Stimulated activated naive CD8-positive, alpha-beta T cell treated with anti-CD3 and anti-CD28 coated beads, Interleukin-15, Interleukin-2, amounts not matched to agents 100 ng/mL and 50 ng/mL, for 24 hours (primary cell): ENCODE measurements at regions not wholly inside any gene's neighbourhood (a gene's known extent, or its start where the extent isn't known, plus 50 kb on each side); places are given as distances from the start of the nearest gene placed in this dataset.

Source experiments
- H3K27ac Mint-ChIP-seq: one replicate; pipeline ENCODE4 v1.8.0; 2021; ENCODE audit warnings: mild to moderate bottlenecking, mixed read lengths
- H3K27me3 Mint-ChIP-seq: one replicate; pipeline ENCODE4 v1.8.0; 2021; ENCODE audit warnings: mixed read lengths
- H3K36me3 Mint-ChIP-seq: one replicate; pipeline ENCODE4 v1.8.0; 2021; ENCODE audit warnings: low read depth, mixed read lengths
- H3K4me1 Mint-ChIP-seq: one replicate; pipeline ENCODE4 v1.8.0; 2021; ENCODE audit warnings: low read depth, mixed read lengths
- H3K4me3 Mint-ChIP-seq: one replicate; pipeline ENCODE4 v1.8.0; 2021; ENCODE audit warnings: mild to moderate bottlenecking, mixed read lengths
- H3K9me3 Mint-ChIP-seq: one replicate; pipeline ENCODE4 v1.8.0; 2021; ENCODE audit warnings: mixed read lengths

GRCh38 chr18:26721854-26722564, 143.5 kb downstream of the AQP4 start:
- H3K4me3 Mint-ChIP-seq, result no peak overlapping the region
- H3K36me3 Mint-ChIP-seq, result no peaks in the 10 kb centered on the region

GRCh38 chr18:26719896-26720295, 145.6 kb downstream of the AQP4 start:
- H3K9me3 Mint-ChIP-seq, result no peaks in the 10 kb centered on the region
- H3K27ac Mint-ChIP-seq, result no peak overlapping the region
- H3K4me1 Mint-ChIP-seq, result no peaks in the 10 kb centered on the region
- no peaks in the 10 kb centered on the region for H3K36me3 Mint-ChIP-seq
- no peak overlapping the region for H3K4me3 Mint-ChIP-seq
- no peaks in the 10 kb centered on the region for H3K27me3 Mint-ChIP-seq

More at GRCh38 chr18:26721854-26722564, 143.5 kb downstream of the AQP4 start:
- Mint-ChIP-seq H3K9me3 (no peaks in the 10 kb centered on the region), H3K4me1 (no peaks in the 10 kb centered on the region), H3K27me3 (no peaks in the 10 kb centered on the region), H3K27ac (no peak overlapping the region)

GRCh38 chr18:26717123-26717719, 148.3 kb downstream of the AQP4 start:
- H3K27ac Mint-ChIP-seq, result no peak overlapping the region
- no peaks in the 10 kb centered on the region for H3K9me3 Mint-ChIP-seq
- H3K4me3 Mint-ChIP-seq, result no peak overlapping the region
- no peaks in the 10 kb centered on the region for H3K4me1 Mint-ChIP-seq
- H3K36me3 Mint-ChIP-seq, result no peaks in the 10 kb centered on the region
- no peaks in the 10 kb centered on the region for H3K27me3 Mint-ChIP-seq

- no peaks in the 10 kb centered on the region for H3K9me3 Mint-ChIP-seq
- no peak overlapping the region for H3K27ac Mint-ChIP-seq
- no peak overlapping the region for H3K4me3 Mint-ChIP-seq
- H3K4me1 Mint-ChIP-seq, result peaks cover 7% of the 10 kb centered on the region
- H3K36me3 Mint-ChIP-seq, result no peaks in the 10 kb centered on the region
- no peaks in the 10 kb centered on the region for H3K27me3 Mint-ChIP-seq
Observed at GRCh38 chr18:26714739-26715138, 150.8 kb downstream of the AQP4 start.

- H3K4me3 Mint-ChIP-seq, result no peak overlapping the region
- H3K4me1 Mint-ChIP-seq, result peaks cover 7% of the 10 kb centered on the region
- no peak overlapping the region for H3K27ac Mint-ChIP-seq
- peaks cover 8% of the 10 kb centered on the region for H3K27me3 Mint-ChIP-seq
- no peaks in the 10 kb centered on the region for H3K9me3 Mint-ChIP-seq
- no peaks in the 10 kb centered on the region for H3K36me3 Mint-ChIP-seq
Observed at GRCh38 chr18:26711756-26712155, 153.8 kb downstream of the AQP4 start.

- Mint-ChIP-seq H3K4me1 (peaks cover 7% of the 10 kb centered on the region), H3K27me3 (peaks cover 8% of the 10 kb centered on the region), H3K27ac (no peak overlapping the region), H3K4me3 (no peak overlapping the region), H3K36me3 (no peaks in the 10 kb centered on the region), H3K9me3 (no peaks in the 10 kb centered on the region)
Observed at GRCh38 chr18:26710470-26711096, 154.9 kb downstream of the AQP4 start.

GRCh38 chr18:26709897-26710296, 155.6 kb downstream of the AQP4 start:
- Mint-ChIP-seq H3K9me3 (no peaks in the 10 kb centered on the region), H3K4me1 (peaks cover 7% of the 10 kb centered on the region), H3K27me3 (peaks cover 8% of the 10 kb centered on the region), H3K27ac (no peak overlapping the region), H3K36me3 (no peaks in the 10 kb centered on the region), H3K4me3 (no peak overlapping the region)

- Mint-ChIP-seq H3K4me3 (no peak overlapping the region), H3K4me1 (peaks cover 7% of the 10 kb centered on the region), H3K27ac (no peak overlapping the region), H3K27me3 (peaks cover 8% of the 10 kb centered on the region), H3K36me3 (no peaks in the 10 kb centered on the region), H3K9me3 (no peaks in the 10 kb centered on the region)
Observed at GRCh38 chr18:26708806-26709716, 156.4 kb downstream of the AQP4 start.

- peaks cover 7% of the 10 kb centered on the region for H3K4me1 Mint-ChIP-seq
- no peaks in the 10 kb centered on the region for H3K9me3 Mint-ChIP-seq
- H3K36me3 Mint-ChIP-seq, result no peaks in the 10 kb centered on the region
- peaks cover 8% of the 10 kb centered on the region for H3K27me3 Mint-ChIP-seq
- no peak overlapping the region for H3K27ac Mint-ChIP-seq
- H3K4me3 Mint-ChIP-seq, result no peak overlapping the region
Observed at GRCh38 chr18:26706911-26707351, 158.6 kb downstream of the AQP4 start.

GRCh38 chr18:26705757-26706156, 157.4 kb upstream of the KCTD1 start:
- Mint-ChIP-seq H3K27me3 (peaks cover 8% of the 10 kb centered on the region), H3K36me3 (no peaks in the 10 kb centered on the region), H3K4me3 (no peak overlapping the region), H3K27ac (no peak overlapping the region), H3K9me3 (no peaks in the 10 kb centered on the region), H3K4me1 (peaks cover 7% of the 10 kb centered on the region)

- no peaks in the 10 kb centered on the region for H3K9me3 Mint-ChIP-seq
- H3K4me3 Mint-ChIP-seq, result no peak overlapping the region
- H3K27ac Mint-ChIP-seq, result no peak overlapping the region
- no peaks in the 10 kb centered on the region for H3K36me3 Mint-ChIP-seq
- H3K4me1 Mint-ChIP-seq, result no peaks in the 10 kb centered on the region
- H3K27me3 Mint-ChIP-seq, result peaks cover 4% of the 10 kb centered on the region
Observed at GRCh38 chr18:26703170-26703930, 155.0 kb upstream of the KCTD1 start.

- Mint-ChIP-seq H3K4me1 (no peaks in the 10 kb centered on the region), H3K27ac (no peak overlapping the region), H3K4me3 (no peak overlapping the region), H3K36me3 (no peaks in the 10 kb centered on the region), H3K27me3 (peaks cover 2% of the 10 kb centered on the region), H3K9me3 (no peaks in the 10 kb centered on the region)
Observed at GRCh38 chr18:26702086-26702485, 153.7 kb upstream of the KCTD1 start.

GRCh38 chr18:26700728-26701127, 152.4 kb upstream of the KCTD1 start:
- Mint-ChIP-seq H3K9me3 (peaks cover 4% of the 10 kb centered on the region), H3K36me3 (no peaks in the 10 kb centered on the region)

GRCh38 chr18:26700201-26700600, 151.8 kb upstream of the KCTD1 start:
- Mint-ChIP-seq H3K36me3 (no peaks in the 10 kb centered on the region), H3K4me3 (no peak overlapping the region), H3K4me1 (no peaks in the 10 kb centered on the region), H3K27ac (no peak overlapping the region), H3K9me3 (peaks cover 4% of the 10 kb centered on the region), H3K27me3 (no peaks in the 10 kb centered on the region)

More at GRCh38 chr18:26700728-26701127, 152.4 kb upstream of the KCTD1 start:
- no peak overlapping the region for H3K4me3 Mint-ChIP-seq
- no peaks in the 10 kb centered on the region for H3K4me1 Mint-ChIP-seq
- no peaks in the 10 kb centered on the region for H3K27me3 Mint-ChIP-seq
- no peak overlapping the region for H3K27ac Mint-ChIP-seq
